Panc1 (cell line): ENCODE measurements at regions not wholly inside any gene's neighbourhood (a gene's known extent, or its start where the extent isn't known, plus 50 kb on each side); places are given as distances from the start of the nearest gene placed in this dataset.
"Not testable (repeated sequence)": the region's sequence is repeated elsewhere in the genome, so short reads cannot be mapped to it uniquely, and the experiment has no call there.

Source experiments
- POLR2AphosphoS5 ChIP-seq: IDR thresholded peaks from 2 replicates; pipeline ENCODE4 v1.6.1; 2012; ENCODE audit warnings: mild to moderate bottlenecking, low read depth, low read length, moderate library complexity
- TF ChIP-seq, protein P1 (sequence below): fragments of 450-650 bp; IDR thresholded peaks from 2 replicates; pipeline ENCODE4 v1.5.1; 2017; ENCODE audit warnings: mild to moderate bottlenecking
- TF ChIP-seq, protein P2 (sequence below), 2 experiments: IDR thresholded peaks; 2 replicates each; pipeline ENCODE4 v1.6.1; 2011 to 2012; ENCODE audit warnings: low read depth in 2 of 2, control low read depth in 1 of 2, low read length in 1 of 2, mild to moderate bottlenecking in 1 of 2, moderate library complexity in 1 of 2; ENCODE audit not compliant: insufficient read depth in 1 of 2

DNA sequence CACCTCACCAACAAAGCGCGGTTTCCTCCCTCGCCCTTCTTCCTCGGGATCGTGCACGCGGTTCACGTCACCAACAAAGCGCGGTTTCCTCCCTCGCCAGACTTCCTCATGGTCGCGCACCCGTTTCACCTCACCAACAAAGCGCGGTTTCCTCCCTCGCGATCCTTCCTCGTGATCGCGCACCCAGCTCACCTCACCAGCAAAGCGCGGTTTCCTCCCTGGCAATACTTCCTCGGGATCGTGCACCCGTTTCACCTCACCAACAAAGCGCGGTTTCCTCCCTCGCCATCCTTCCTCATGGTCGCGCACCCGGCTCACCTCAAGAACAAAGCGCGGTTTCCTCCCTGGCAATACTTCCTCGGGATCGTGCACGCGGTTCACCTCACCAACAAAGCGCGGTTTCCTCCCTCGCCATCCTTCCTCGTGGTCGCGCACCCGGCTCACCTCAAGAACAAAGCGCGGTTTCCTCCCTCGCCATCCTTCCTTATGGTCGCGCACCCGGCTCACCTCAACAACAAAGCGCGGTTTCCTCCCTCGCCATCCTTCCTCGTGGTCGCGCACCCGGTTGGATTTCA lies 565.9 kb upstream of the PFKP start:
- TF ChIP-seq, protein P1, sequence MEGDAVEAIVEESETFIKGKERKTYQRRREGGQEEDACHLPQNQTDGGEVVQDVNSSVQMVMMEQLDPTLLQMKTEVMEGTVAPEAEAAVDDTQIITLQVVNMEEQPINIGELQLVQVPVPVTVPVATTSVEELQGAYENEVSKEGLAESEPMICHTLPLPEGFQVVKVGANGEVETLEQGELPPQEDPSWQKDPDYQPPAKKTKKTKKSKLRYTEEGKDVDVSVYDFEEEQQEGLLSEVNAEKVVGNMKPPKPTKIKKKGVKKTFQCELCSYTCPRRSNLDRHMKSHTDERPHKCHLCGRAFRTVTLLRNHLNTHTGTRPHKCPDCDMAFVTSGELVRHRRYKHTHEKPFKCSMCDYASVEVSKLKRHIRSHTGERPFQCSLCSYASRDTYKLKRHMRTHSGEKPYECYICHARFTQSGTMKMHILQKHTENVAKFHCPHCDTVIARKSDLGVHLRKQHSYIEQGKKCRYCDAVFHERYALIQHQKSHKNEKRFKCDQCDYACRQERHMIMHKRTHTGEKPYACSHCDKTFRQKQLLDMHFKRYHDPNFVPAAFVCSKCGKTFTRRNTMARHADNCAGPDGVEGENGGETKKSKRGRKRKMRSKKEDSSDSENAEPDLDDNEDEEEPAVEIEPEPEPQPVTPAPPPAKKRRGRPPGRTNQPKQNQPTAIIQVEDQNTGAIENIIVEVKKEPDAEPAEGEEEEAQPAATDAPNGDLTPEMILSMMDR, result not testable (repeated sequence)
- TF ChIP-seq, protein P2, sequence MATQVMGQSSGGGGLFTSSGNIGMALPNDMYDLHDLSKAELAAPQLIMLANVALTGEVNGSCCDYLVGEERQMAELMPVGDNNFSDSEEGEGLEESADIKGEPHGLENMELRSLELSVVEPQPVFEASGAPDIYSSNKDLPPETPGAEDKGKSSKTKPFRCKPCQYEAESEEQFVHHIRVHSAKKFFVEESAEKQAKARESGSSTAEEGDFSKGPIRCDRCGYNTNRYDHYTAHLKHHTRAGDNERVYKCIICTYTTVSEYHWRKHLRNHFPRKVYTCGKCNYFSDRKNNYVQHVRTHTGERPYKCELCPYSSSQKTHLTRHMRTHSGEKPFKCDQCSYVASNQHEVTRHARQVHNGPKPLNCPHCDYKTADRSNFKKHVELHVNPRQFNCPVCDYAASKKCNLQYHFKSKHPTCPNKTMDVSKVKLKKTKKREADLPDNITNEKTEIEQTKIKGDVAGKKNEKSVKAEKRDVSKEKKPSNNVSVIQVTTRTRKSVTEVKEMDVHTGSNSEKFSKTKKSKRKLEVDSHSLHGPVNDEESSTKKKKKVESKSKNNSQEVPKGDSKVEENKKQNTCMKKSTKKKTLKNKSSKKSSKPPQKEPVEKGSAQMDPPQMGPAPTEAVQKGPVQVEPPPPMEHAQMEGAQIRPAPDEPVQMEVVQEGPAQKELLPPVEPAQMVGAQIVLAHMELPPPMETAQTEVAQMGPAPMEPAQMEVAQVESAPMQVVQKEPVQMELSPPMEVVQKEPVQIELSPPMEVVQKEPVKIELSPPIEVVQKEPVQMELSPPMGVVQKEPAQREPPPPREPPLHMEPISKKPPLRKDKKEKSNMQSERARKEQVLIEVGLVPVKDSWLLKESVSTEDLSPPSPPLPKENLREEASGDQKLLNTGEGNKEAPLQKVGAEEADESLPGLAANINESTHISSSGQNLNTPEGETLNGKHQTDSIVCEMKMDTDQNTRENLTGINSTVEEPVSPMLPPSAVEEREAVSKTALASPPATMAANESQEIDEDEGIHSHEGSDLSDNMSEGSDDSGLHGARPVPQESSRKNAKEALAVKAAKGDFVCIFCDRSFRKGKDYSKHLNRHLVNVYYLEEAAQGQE (IDR thresholded peaks at IDR 0.05; ENCODE audit: insufficient read depth in 1 of 2, low read depth in 2 of 2, low read length in 1 of 2), result not testable (repeated sequence)
- TF ChIP-seq POLR2AphosphoS5, result not testable (repeated sequence)
